ENCODE measurements at regions not wholly inside any gene's neighbourhood (a gene's known extent, or its start where the extent isn't known, plus 50 kb on each side); places are given as distances from the start of the nearest gene placed in this dataset.

DNA sequence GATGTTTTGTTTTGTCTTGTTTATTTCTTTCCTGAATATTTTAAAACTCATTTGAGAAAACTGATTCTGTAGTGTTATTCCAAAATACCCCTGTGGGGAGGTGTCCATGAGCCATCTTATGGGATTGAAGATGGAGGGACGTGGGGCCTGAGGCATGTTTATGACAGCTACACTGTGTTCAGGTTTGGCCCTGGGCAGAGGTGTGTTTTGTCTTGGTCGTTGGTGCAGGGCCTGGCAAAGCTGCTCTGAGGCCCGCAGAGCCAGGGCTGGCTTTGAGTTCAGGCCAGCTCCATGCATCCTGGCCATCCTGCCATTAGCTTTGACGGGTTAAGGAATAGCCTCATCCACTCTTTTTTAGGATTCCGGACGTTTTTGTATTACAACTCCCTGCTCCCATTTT lies 68.9 kb downstream of the TMEM18 start:
- no peaks in the 10 kb centered on the region for H3K36me3 ChIP-seq (replicated peaks in 1 of 2; ENCODE audit: control insufficient read depth in 1 of 2, insufficient read depth in 2 of 2, low read length in 1 of 2)
- ChIA-PET CTCF (interaction anchor here (0.7 to 1.6 kb wide), 2 partner anchors 28 to 320 kb away, joined by 3 to 5 read pairs; partner anchors contain the start of gene ALKAL2), POLR2A (no interaction called here)
- H3K9ac ChIP-seq, result no peak overlapping the region
- no peak overlapping the region for H3K4me3 ChIP-seq (ENCODE audit: low read depth in 2 of 2, low read length in 1 of 2)
- H3K4me1 ChIP-seq (ENCODE audit: control insufficient read depth in 1 of 2, insufficient read depth in 2 of 2, low read depth in 1 of 2, low read length in 1 of 2), result peaks cover 0 to 49% of the 10 kb centered on the region in 2 experiments; a peak in 2 of 4 replicates
- no peak overlapping the region for H3K4me2 ChIP-seq
- H3K9me2 ChIP-seq, result no peaks in the 10 kb centered on the region
- H3K79me2 ChIP-seq (ENCODE audit: insufficient read depth), result no peaks in the 10 kb centered on the region
- H2AFZ ChIP-seq (ENCODE audit: low read depth), result no peak overlapping the region
- H3K27me3 ChIP-seq (ENCODE audit: insufficient read depth), result no peaks in the 10 kb centered on the region
- 32% methylated on average over 6 of the region's 6 CpGs for WGBS (ENCODE audit: low lambda C conversion rate)
- H3K9me3 ChIP-seq, result no peaks in the 10 kb centered on the region
- peak overlapping the region in 1 of 2 experiments; percentile 43; a peak in 2 of 4 replicates for H3K27ac ChIP-seq (ENCODE audit: low read depth in 2 of 2, low read length in 1 of 2)
- peak; percentile 31 for DNase-seq
- no peaks in the 10 kb centered on the region for H3F3A ChIP-seq (replicated peaks; ENCODE audit: insufficient read depth)
- no peak for TF ChIP-seq YY1 (IDR thresholded peaks at IDR 0.05; ENCODE audit: low read depth)
- TF ChIP-seq, protein P1, sequence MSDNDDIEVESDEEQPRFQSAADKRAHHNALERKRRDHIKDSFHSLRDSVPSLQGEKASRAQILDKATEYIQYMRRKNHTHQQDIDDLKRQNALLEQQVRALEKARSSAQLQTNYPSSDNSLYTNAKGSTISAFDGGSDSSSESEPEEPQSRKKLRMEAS (IDR thresholded peaks at IDR 0.05; ENCODE audit: low read depth), result no peak
- TF ChIP-seq TCF12 (IDR thresholded peaks at IDR 0.05), result no peak
- no peaks in the 10 kb centered on the region for H4K20me1 ChIP-seq (ENCODE audit: insufficient read depth)

DNA sequence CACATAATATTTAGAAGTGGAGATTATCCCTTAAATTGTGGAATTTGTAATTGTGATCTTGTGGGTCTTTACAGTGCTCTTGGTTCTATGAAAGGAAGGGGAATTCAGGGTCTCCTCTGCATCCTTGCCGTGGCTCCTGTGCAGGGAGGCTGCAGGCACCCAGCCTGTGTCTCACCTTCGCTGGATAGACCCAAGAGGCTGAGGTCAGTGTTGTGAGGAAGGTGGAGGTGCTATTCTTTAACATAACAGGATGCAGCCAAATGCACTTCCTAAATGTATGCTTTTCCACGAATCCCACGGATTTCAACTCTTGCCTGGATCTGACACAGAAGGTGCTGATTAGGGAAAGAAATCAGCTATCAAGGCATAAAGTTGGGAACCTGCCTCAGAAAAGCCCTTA lies 69.5 kb downstream of the TMEM18 start:
- no peaks in the 10 kb centered on the region for H3F3A ChIP-seq (replicated peaks; ENCODE audit: insufficient read depth)
- no peak for DNase-seq
- TF ChIP-seq, protein P2, sequence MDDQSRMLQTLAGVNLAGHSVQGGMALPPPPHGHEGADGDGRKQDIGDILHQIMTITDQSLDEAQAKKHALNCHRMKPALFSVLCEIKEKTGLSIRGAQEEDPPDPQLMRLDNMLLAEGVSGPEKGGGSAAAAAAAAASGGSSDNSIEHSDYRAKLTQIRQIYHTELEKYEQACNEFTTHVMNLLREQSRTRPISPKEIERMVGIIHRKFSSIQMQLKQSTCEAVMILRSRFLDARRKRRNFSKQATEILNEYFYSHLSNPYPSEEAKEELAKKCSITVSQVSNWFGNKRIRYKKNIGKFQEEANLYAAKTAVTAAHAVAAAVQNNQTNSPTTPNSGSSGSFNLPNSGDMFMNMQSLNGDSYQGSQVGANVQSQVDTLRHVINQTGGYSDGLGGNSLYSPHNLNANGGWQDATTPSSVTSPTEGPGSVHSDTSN (IDR thresholded peaks at IDR 0.05), result no peak
- TF ChIP-seq, protein P1 (IDR thresholded peaks at IDR 0.05; ENCODE audit: low read depth), result no peak
- no peak for TF ChIP-seq TAF1 (IDR thresholded peaks at IDR 0.05; ENCODE audit: borderline replicate concordance, low read depth, low read length)
- TF ChIP-seq MXI1 (IDR thresholded peaks at IDR 0.05; ENCODE audit: low read depth, low read length), result no peak
- TF ChIP-seq, protein P3, sequence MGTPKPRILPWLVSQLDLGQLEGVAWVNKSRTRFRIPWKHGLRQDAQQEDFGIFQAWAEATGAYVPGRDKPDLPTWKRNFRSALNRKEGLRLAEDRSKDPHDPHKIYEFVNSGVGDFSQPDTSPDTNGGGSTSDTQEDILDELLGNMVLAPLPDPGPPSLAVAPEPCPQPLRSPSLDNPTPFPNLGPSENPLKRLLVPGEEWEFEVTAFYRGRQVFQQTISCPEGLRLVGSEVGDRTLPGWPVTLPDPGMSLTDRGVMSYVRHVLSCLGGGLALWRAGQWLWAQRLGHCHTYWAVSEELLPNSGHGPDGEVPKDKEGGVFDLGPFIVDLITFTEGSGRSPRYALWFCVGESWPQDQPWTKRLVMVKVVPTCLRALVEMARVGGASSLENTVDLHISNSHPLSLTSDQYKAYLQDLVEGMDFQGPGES (IDR thresholded peaks at IDR 0.05; ENCODE audit: low read depth, low read length), result no peak
- TF ChIP-seq FOXM1 (IDR thresholded peaks at IDR 0.05; ENCODE audit: low read depth), result no peak
- H3K36me3 ChIP-seq (replicated peaks in 1 of 2; ENCODE audit: control insufficient read depth in 1 of 2, insufficient read depth in 2 of 2, low read length in 1 of 2), result no peaks in the 10 kb centered on the region
- no peak overlapping the region for H3K9ac ChIP-seq
- no peak overlapping the region for H3K4me3 ChIP-seq (ENCODE audit: low read depth in 2 of 2, low read length in 1 of 2)
- no peaks in the 10 kb centered on the region for H4K20me1 ChIP-seq (ENCODE audit: insufficient read depth)
- no peaks in the 10 kb centered on the region for H3K79me2 ChIP-seq (ENCODE audit: insufficient read depth)
- H3K27me3 ChIP-seq (ENCODE audit: insufficient read depth), result no peaks in the 10 kb centered on the region
- no peak overlapping the region for H2AFZ ChIP-seq (ENCODE audit: low read depth)
- no peaks in the 10 kb centered on the region for H3K9me2 ChIP-seq
- POLR2A ChIA-PET, result no interaction called here
- H3K4me2 ChIP-seq, result no peak overlapping the region
- no peak overlapping the region for H3K27ac ChIP-seq (ENCODE audit: low read depth in 2 of 2, low read length in 1 of 2)
- 0% methylated on average over 4 of the region's 4 CpGs for WGBS (ENCODE audit: low lambda C conversion rate)
- H3K4me1 ChIP-seq (ENCODE audit: control insufficient read depth in 1 of 2, insufficient read depth in 2 of 2, low read depth in 1 of 2, low read length in 1 of 2), result peaks cover 0 to 48% of the 10 kb centered on the region in 2 experiments; a peak in 2 of 4 replicates
- CTCF ChIA-PET, result interaction anchor here (1.6 kb wide), 1 partner anchor 29 kb away, joined by 5 read pairs; no protein-coding TSS in a partner anchor
- no peaks in the 10 kb centered on the region for H3K9me3 ChIP-seq

DNA sequence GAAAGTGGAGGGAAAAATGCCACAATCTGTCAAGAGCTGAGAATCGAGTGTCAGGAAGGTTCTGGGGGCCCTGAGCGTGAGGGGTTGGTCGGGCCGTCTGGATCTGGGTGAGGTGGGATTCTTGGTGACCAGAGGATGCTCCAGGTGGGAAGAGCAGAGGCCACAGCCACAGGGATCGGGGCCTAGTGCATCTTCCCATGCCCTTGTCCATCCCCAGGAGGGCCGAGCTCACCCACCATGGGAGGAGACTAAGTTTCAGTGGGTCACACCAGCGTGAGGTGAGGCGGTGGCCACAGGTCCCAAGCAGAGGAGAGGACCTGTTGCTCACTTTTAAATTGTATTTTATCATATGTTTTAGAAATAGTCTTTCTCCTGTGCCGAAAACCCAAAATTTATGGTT lies 70.0 kb downstream of the TMEM18 start:
- Histone ChIP-seq H3K9me3 (no peaks in the 10 kb centered on the region), H3K9me2 (no peaks in the 10 kb centered on the region), H2AFZ (ENCODE audit: low read depth) (no peak overlapping the region), H3K79me2 (ENCODE audit: insufficient read depth) (no peaks in the 10 kb centered on the region), H3K27ac (ENCODE audit: low read depth in 2 of 2, low read length in 1 of 2) (no peak overlapping the region), H3K4me1 (ENCODE audit: control insufficient read depth in 1 of 2, insufficient read depth in 2 of 2, low read depth in 1 of 2, low read length in 1 of 2) (peaks cover 0 to 45% of the 10 kb centered on the region in 2 experiments; a peak in 2 of 4 replicates), H3K4me3 (ENCODE audit: low read depth in 2 of 2, low read length in 1 of 2) (no peak overlapping the region), H4K20me1 (ENCODE audit: insufficient read depth) (no peaks in the 10 kb centered on the region), H3K9ac (no peak overlapping the region), H3F3A (replicated peaks; ENCODE audit: insufficient read depth) (no peaks in the 10 kb centered on the region), H3K27me3 (ENCODE audit: insufficient read depth) (no peaks in the 10 kb centered on the region), H3K4me2 (no peak overlapping the region), H3K36me3 (replicated peaks in 1 of 2; ENCODE audit: control insufficient read depth in 1 of 2, insufficient read depth in 2 of 2, low read length in 1 of 2) (no peaks in the 10 kb centered on the region)
- WGBS (ENCODE audit: low lambda C conversion rate), result 46% methylated on average over 8 of the region's 9 CpGs
- ChIA-PET CTCF (no interaction called here), POLR2A (no interaction called here)
- no peak for DNase-seq
- TF ChIP-seq RFX5 (IDR thresholded peaks at IDR 0.05; ENCODE audit: low read length) (no peak), JUND (IDR thresholded peaks at IDR 0.05) (no peak), RXRA (IDR thresholded peaks at IDR 0.05; ENCODE audit: borderline replicate concordance, low read depth) (no peak), CHD2 (IDR thresholded peaks at IDR 0.05; ENCODE audit: low read length, partially characterized antibody) (no peak), EP300 (IDR thresholded peaks at IDR 0.05; ENCODE audit: borderline replicate concordance in 1 of 2, low read depth in 1 of 2, low read length in 1 of 2) (no peak), GATA2 (CRISPR knock-in tag; IDR thresholded peaks at IDR 0.05) (no peak), TCF12 (IDR thresholded peaks at IDR 0.05) (no peak), RAD21 (IDR thresholded peaks at IDR 0.05; ENCODE audit: low read length) (no peak), SIN3A (IDR thresholded peaks at IDR 0.05; ENCODE audit: borderline replicate concordance, low read depth, low read length) (no peak)
- TF ChIP-seq, protein P2 (IDR thresholded peaks at IDR 0.05), result no peak
- TF ChIP-seq, protein P4, sequence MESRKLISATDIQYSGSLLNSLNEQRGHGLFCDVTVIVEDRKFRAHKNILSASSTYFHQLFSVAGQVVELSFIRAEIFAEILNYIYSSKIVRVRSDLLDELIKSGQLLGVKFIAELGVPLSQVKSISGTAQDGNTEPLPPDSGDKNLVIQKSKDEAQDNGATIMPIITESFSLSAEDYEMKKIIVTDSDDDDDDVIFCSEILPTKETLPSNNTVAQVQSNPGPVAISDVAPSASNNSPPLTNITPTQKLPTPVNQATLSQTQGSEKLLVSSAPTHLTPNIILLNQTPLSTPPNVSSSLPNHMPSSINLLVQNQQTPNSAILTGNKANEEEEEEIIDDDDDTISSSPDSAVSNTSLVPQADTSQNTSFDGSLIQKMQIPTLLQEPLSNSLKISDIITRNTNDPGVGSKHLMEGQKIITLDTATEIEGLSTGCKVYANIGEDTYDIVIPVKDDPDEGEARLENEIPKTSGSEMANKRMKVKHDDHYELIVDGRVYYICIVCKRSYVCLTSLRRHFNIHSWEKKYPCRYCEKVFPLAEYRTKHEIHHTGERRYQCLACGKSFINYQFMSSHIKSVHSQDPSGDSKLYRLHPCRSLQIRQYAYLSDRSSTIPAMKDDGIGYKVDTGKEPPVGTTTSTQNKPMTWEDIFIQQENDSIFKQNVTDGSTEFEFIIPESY (IDR thresholded peaks at IDR 0.05; ENCODE audit: borderline replicate concordance, low read depth), result no peak
